Stimulated activated CD8-positive, alpha-beta memory T cell treated with anti-CD3 and anti-CD28 coated beads, Interleukin-15, amount 100 ng/mL, for 1 hour (primary cell): ENCODE measurements at regions not wholly inside any gene's neighbourhood (a gene's known extent, or its start where the extent isn't known, plus 50 kb on each side); places are given as distances from the start of the nearest gene placed in this dataset.

Experiments used
- DNase-seq: peaks from one replicate; pipeline ENCODE4 v3.0.0-alpha.2; 2020; ENCODE audit warnings: low read depth

DNA sequence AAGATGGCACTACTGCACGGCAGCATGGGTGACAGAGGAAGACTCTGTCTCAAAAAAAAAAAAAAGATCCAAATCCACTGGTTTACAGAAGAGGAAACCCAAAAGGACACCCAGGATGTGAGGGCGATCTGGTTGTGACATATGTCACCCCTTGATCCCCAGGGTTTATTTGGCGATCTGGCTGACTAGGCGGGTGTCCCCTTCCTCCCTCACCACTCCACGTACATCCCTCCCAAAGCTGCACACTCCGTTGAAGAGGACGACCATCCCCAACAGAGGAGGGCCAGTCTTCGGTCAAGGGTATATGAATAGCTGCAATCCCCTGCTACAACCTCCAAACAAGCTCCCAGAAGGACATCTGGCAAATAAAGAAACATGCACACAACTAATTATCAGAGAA lies 111.6 kb downstream of the HTR5A start:
- DNase-seq: no peak

DNA sequence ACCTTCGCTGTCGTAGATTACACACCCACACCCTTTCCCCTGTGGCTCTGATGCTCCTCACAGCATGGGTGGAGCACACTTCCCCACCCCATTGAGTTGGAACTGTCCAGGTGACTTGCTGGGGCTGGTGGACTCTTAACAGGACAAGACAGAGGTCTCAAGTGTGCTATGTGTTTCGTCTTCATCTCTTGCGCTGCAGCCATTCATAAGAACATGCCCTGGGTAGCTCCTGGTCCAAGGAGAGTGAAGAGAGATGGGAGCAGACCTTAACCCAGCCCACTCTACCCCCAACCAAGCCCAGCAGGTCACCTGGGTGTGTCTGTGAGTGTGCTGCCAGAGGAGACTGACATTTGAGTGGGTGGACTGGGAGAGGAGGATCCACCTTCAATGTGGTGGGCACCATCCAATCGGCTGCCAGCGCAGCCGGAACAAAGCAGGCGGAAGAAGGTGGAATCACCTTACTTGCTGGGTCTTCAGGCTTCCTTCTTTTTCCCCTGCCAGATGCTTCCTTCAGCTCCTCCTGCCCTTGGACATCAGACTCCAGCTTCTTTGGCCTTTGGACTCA lies 112.4 kb downstream of the HTR5A start:
- DNase-seq: no peak

DNA sequence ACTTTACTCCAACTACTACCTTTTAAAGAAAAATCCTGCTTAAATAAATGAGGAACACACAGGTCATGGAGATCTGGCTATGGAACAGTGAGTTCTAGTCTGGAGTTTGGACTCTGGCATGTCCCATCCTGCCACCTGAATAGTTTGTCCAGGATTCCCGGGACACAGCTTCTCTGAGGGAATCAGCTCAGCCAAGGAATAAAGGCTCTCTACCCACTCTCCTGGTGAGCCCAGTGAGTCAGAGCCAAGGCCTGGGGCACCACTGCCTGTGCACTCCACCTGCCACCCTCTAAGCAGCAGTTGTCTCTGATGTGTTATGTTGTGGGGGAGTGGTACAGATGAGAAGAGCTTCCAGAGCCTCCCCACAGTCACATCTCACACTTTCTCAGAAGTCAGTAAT lies 113.5 kb downstream of the HTR5A start:
- no peak for DNase-seq

- DNase-seq: no peak
Measured at GRCh38 chr7:155184923-155185322, 112.8 kb upstream of the INSIG1 start.

DNA sequence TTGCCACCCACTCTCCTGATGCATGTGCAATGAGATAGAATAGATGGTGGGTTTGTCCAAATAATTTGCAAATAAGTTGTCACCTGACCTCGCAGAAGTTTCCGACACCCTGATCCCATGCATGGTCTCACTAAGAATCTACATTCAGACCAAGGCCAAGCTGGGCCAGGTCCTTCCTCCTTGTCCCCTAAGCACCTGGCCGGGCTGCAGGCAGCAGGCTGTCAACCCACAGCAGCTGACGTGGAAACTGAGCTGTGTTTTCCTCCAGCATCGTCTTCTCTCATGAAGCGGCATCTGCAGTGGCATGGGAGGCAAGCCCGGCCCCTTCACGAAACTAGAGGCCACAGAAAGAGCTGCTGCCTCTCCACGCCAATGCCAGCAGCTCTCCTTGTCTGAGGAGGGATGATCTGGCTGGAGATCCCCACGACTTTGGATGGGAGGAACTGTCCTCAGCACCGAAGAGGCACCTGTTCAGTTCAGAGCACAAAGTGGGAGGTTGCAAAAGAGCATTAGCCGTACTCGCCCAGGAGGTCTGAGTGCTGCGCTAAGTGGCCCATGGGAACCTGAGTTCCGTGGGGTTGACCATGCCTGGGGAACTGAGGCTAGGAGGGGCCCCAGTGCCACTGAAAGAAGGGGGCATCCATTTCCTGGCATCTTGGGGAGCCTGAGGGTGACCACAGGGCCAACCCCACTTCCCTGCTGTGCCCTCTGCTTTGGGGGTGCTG lies 110.5 kb upstream of the INSIG1 start:
- no peak for DNase-seq

DNA sequence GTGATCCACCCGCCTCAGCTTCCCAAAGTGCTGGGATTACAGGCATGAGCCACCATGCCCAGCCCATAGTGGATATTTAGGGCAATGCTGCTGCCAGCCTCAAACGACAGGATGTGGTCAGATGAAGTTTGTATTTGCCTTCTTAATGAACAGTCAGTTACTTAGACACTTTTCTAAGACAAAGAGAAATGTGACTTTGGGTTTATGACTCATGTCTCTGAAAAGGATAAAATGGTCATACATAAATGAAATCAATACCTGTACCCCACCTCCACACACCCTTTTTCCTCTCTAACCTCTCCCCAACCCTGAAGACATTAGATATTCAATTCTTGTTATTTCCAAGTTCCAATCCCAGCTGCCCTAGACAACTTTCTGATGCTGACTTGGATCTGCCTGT lies 109.3 kb upstream of the INSIG1 start:
- DNase-seq: no peak

DNA sequence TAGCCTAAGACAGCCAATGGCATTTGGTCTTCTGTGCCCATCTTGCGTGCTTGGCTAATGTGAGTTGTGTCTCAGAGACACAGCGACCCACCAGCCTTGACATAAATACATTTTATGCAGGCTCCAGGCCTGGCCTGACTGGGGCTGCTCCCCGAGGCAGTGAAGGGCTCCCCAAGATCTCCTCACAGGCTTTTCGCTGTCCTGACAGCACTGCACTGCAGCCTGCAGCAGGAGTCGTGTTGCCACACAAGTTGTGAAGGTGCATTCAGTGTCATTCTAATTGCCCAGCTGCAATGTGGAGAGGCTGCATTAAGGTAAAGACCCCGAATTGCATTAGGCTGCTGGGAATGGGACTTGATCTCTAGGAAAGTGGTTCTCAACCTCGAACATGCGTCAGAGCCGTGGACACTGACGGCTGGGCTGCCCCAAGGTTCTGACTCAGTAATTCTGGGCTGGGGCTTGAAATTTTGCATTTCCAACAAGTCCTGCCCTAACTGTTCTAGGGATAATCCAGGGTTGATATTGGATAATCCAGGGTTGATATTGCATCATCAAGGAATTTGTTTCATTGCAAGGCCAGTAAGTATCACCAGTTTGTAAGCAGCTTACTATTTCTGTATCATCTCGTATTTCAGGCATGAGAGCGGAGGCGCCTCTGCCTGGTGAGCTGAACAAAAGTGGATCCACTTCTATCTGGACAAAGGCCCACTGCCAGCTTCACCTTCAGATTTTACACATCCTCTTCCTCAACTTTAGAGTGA lies 108.7 kb upstream of the INSIG1 start:
- no peak for DNase-seq

GRCh38 chr7:155189590-155189989 lies 108.1 kb upstream of the INSIG1 start:
- no peak for DNase-seq

DNA sequence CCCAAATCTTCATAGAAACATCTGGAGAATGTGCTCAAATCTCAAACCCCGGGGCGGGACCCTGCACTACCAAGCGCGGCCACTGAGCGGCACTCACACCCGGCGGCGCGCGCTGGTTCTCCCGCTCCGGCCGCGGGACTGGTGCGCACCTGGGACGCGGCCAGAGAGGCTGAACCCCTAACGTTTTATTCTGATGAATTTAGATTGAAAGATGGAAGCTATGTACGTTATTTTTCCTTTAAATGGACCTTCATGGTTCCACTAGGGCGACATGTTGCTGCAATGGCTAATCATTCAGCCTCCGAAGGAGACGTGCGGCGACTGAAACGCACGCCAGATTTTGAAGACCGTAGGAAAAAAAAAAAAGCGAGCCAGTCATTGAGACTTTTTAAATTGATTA lies 107.0 kb upstream of the INSIG1 start:
- DNase-seq: peak; percentile 38

DNA sequence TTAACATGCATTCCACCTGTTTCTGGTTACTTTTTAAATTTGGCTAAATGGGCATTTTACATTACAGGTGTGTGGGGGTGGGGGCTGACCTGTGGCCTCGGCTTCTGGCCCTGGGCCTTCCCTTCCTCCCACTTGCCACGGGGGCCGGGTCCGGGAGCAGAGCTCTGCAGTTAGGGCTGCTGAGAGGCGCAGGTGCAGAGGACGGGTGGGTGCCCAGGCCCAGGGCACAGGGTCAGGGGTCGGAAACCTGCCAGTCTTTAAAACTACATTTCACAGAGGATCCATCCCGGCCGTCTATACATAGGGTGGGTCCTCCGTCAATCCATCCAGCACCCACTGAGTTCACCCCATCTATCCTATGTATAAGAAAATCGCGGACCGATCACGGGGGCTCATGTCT lies 106.5 kb upstream of the INSIG1 start:
- DNase-seq: no peak

- no peak for DNase-seq
Measured at GRCh38 chr7:155191901-155192478, 105.7 kb upstream of the INSIG1 start.

DNA sequence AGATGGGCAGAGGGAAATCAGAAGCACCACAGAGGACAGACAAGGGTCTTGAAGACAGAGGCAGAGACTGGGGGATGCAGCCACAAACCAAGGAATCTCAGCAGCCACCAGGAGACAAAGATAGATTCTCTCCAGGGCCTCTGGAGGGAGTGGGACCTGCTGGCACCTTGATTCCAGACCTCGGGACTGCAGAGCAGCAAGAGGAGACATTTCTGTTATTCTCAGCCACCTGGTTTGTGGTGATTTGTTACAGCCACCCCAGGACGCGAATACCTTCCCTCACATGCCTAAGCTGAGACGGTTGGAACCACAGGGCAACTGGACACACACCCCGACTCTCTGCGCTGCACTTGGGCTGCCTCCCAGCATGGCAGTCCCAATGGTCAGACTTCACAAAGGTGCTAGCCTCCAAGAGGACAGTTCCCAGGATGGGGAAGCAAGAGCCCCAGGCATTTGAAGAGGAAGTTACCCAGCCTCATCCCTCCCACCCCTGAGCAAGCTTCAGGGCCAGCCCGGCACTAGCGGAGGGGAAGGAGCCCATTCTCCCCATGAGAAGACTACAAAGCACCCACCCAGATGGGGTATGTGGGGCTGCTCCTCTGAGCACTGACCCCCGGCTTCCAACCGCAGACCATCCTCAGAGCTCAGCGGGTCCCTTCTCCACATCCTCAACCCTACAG lies 104.6 kb upstream of the INSIG1 start:
- DNase-seq: no peak

GRCh38 chr7:155193716-155194115 lies 104.0 kb upstream of the INSIG1 start:
- no peak for DNase-seq

- no peak for DNase-seq
Measured at GRCh38 chr7:155194382-155195140, 103.1 kb upstream of the INSIG1 start.

DNA sequence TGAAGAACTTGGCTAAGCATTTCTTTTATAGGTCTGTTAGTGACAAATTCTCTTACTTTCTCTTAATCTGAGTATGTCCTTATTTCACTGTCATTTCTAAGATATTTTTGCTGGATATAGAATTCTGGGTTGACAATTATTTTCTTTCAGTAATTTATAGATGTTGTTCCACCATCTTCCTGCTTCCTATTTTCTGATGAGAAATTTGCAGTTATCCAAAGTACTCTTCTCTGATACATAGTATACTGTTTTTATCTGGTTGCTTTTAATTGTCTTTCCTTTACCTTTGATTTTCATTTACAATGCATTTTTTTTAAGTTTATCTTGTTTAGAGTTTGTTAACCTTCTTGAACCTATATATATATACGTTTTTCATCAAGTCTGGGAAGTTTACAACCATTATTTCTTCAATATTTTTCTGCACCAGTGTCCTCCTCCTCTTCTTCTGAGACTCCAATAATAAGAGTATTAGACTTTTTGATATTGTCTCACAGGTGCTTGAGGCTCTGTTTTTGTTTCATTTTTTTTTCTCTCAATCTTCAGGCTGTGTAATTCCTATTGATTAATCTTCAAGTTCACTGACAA lies 101.6 kb upstream of the INSIG1 start:
- DNase-seq: no peak

DNA sequence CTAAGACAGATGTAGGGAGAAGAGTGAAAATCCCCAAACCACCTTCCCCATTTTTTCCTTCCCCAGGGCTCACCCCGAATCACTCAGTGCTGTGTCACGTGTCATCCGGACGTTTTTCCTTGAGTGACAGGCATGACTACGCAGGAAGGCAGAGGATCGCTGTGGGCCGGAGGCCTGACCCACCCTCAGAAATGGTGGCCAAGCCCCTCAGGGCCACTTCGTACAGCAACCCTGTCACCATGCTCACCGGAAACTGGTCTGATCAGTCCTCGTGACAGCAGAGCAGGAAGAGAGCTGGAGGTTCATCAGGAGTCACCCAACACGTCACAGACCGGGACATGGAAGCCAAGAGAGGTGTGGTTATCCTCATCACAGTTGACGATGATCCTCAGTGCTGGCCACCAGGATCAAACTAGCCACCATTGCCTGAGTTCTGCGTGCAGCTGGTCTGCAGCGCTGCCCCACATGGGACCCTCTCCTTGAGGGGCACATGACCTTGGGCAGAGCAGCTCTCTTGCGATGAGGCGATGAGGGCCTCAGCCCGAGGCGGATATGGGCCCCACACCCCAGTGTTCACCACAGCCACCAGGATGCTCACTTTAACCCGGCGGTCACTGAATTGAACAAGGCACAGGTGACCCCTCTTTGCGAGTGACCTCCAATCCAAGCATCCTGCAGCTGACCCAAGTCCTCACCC lies 99.3 kb upstream of the INSIG1 start:
- DNase-seq: no peak

- DNase-seq: no peak
Measured at GRCh38 chr7:155198901-155199845, 98.5 kb upstream of the INSIG1 start.

GRCh38 chr7:155201325-155202087 lies 96.2 kb upstream of the INSIG1 start:
- DNase-seq: no peak
